ENCODE measurements at regions not wholly inside any gene's neighbourhood (a gene's known extent, or its start where the extent isn't known, plus 50 kb on each side); places are given as distances from the start of the nearest gene placed in this dataset.

- no peaks in the 10 kb centered on the region for H3K36me3 ChIP-seq (ENCODE audit: control insufficient read depth, insufficient read depth, low read length)
- no peaks in the 10 kb centered on the region for H3K4me1 ChIP-seq (ENCODE audit: control insufficient read depth, insufficient read depth, low read length, poor library complexity, severe bottlenecking)
- H3K9me3 ChIP-seq (ENCODE audit: control insufficient read depth, low read length), result no peaks in the 10 kb centered on the region
- 83 to 86% methylated on average over 1 to 2 of the region's 3 CpGs for WGBS, 2 experiments (ENCODE audit: insufficient coverage in 2 of 2)
- H3K27ac ChIP-seq (ENCODE audit: low read depth, low read length, severe bottlenecking), result no peak overlapping the region
- no peak overlapping the region for H3K4me3 ChIP-seq (ENCODE audit: extremely low read depth, insufficient read depth, low read length, poor library complexity, severe bottlenecking)
These were observed 470.5 kb upstream of the ID2 start for GRCh38 chr2:8211384-8211783.

- H3K9me3 ChIP-seq (ENCODE audit: control insufficient read depth, low read length), result no peaks in the 10 kb centered on the region
- H3K4me3 ChIP-seq (ENCODE audit: extremely low read depth, insufficient read depth, low read length, poor library complexity, severe bottlenecking), result no peak overlapping the region
- WGBS, 2 experiments (ENCODE audit: insufficient coverage in 2 of 2), result no CpG with 5 or more reads among the region's 3 CpGs
- no peak overlapping the region for H3K27ac ChIP-seq (ENCODE audit: low read depth, low read length, severe bottlenecking)
- H3K36me3 ChIP-seq (ENCODE audit: control insufficient read depth, insufficient read depth, low read length), result no peaks in the 10 kb centered on the region
- no peaks in the 10 kb centered on the region for H3K4me1 ChIP-seq (ENCODE audit: control insufficient read depth, insufficient read depth, low read length, poor library complexity, severe bottlenecking)
These were observed 469.6 kb upstream of the ID2 start for GRCh38 chr2:8212239-8212638.

GRCh38 chr2:8214036-8214615 lies 467.7 kb upstream of the ID2 start:
- H3K27ac ChIP-seq (ENCODE audit: low read depth, low read length, severe bottlenecking), result no peak overlapping the region
- H3K4me1 ChIP-seq (ENCODE audit: control insufficient read depth, insufficient read depth, low read length, poor library complexity, severe bottlenecking), result no peaks in the 10 kb centered on the region
- H3K36me3 ChIP-seq (ENCODE audit: control insufficient read depth, insufficient read depth, low read length), result no peaks in the 10 kb centered on the region
- H3K4me3 ChIP-seq (ENCODE audit: extremely low read depth, insufficient read depth, low read length, poor library complexity, severe bottlenecking), result no peak overlapping the region
- H3K9me3 ChIP-seq (ENCODE audit: control insufficient read depth, low read length), result no peaks in the 10 kb centered on the region
- 90 to 97% methylated on average over 2 to 3 of the region's 4 CpGs for WGBS, 2 experiments (ENCODE audit: insufficient coverage in 2 of 2)

GRCh38 chr2:8215159-8215863 lies 466.5 kb upstream of the ID2 start:
- Histone ChIP-seq H3K27ac (ENCODE audit: low read depth, low read length, severe bottlenecking) (no peak overlapping the region), H3K4me3 (ENCODE audit: extremely low read depth, insufficient read depth, low read length, poor library complexity, severe bottlenecking) (no peak overlapping the region), H3K36me3 (ENCODE audit: control insufficient read depth, insufficient read depth, low read length) (no peaks in the 10 kb centered on the region), H3K9me3 (ENCODE audit: control insufficient read depth, low read length) (no peaks in the 10 kb centered on the region), H3K4me1 (ENCODE audit: control insufficient read depth, insufficient read depth, low read length, poor library complexity, severe bottlenecking) (no peaks in the 10 kb centered on the region)
- 70 to 100% methylated on average over 2 of the region's 5 CpGs for WGBS, 2 experiments (ENCODE audit: insufficient coverage in 2 of 2)

GRCh38 chr2:8215982-8216381 lies 465.9 kb upstream of the ID2 start:
- 89 to 93% methylated on average over 5 to 6 of the region's 6 CpGs for WGBS, 2 experiments (ENCODE audit: insufficient coverage in 2 of 2)
- no peak overlapping the region for H3K27ac ChIP-seq (ENCODE audit: low read depth, low read length, severe bottlenecking)
- H3K4me1 ChIP-seq (ENCODE audit: control insufficient read depth, insufficient read depth, low read length, poor library complexity, severe bottlenecking), result no peaks in the 10 kb centered on the region
- H3K36me3 ChIP-seq (ENCODE audit: control insufficient read depth, insufficient read depth, low read length), result no peaks in the 10 kb centered on the region
- no peaks in the 10 kb centered on the region for H3K9me3 ChIP-seq (ENCODE audit: control insufficient read depth, low read length)
- H3K4me3 ChIP-seq (ENCODE audit: extremely low read depth, insufficient read depth, low read length, poor library complexity, severe bottlenecking), result no peak overlapping the region

- Histone ChIP-seq H3K4me3 (ENCODE audit: extremely low read depth, insufficient read depth, low read length, poor library complexity, severe bottlenecking) (no peak overlapping the region), H3K4me1 (ENCODE audit: control insufficient read depth, insufficient read depth, low read length, poor library complexity, severe bottlenecking) (no peaks in the 10 kb centered on the region), H3K9me3 (ENCODE audit: control insufficient read depth, low read length) (no peaks in the 10 kb centered on the region), H3K27ac (ENCODE audit: low read depth, low read length, severe bottlenecking) (no peak overlapping the region), H3K36me3 (ENCODE audit: control insufficient read depth, insufficient read depth, low read length) (no peaks in the 10 kb centered on the region)
- no CpG with 5 or more reads among the region's 1 CpG for WGBS, 2 experiments (ENCODE audit: insufficient coverage in 2 of 2)
These were observed 465.5 kb upstream of the ID2 start for GRCh38 chr2:8216397-8216796.

GRCh38 chr2:8217468-8218030 lies 464.3 kb upstream of the ID2 start:
- Histone ChIP-seq H3K9me3 (ENCODE audit: control insufficient read depth, low read length) (no peaks in the 10 kb centered on the region), H3K4me3 (ENCODE audit: extremely low read depth, insufficient read depth, low read length, poor library complexity, severe bottlenecking) (no peak overlapping the region), H3K4me1 (ENCODE audit: control insufficient read depth, insufficient read depth, low read length, poor library complexity, severe bottlenecking) (no peaks in the 10 kb centered on the region), H3K36me3 (ENCODE audit: control insufficient read depth, insufficient read depth, low read length) (no peaks in the 10 kb centered on the region), H3K27ac (ENCODE audit: low read depth, low read length, severe bottlenecking) (no peak overlapping the region)
- WGBS, 2 experiments (ENCODE audit: insufficient coverage in 2 of 2), result 79 to 81% methylated on average over 9 of the region's 9 CpGs

GRCh38 chr2:8219096-8219495 lies 462.8 kb upstream of the ID2 start:
- no peaks in the 10 kb centered on the region for H3K4me1 ChIP-seq (ENCODE audit: control insufficient read depth, insufficient read depth, low read length, poor library complexity, severe bottlenecking)
- no peaks in the 10 kb centered on the region for H3K36me3 ChIP-seq (ENCODE audit: control insufficient read depth, insufficient read depth, low read length)
- H3K9me3 ChIP-seq (ENCODE audit: control insufficient read depth, low read length), result no peaks in the 10 kb centered on the region
- no peak overlapping the region for H3K27ac ChIP-seq (ENCODE audit: low read depth, low read length, severe bottlenecking)
- WGBS, 2 experiments (ENCODE audit: insufficient coverage in 2 of 2), result 83 to 96% methylated on average over 3 to 7 of the region's 8 CpGs
- no peak overlapping the region for H3K4me3 ChIP-seq (ENCODE audit: extremely low read depth, insufficient read depth, low read length, poor library complexity, severe bottlenecking)

GRCh38 chr2:8219631-8220355 lies 462.1 kb upstream of the ID2 start:
- WGBS, 2 experiments (ENCODE audit: insufficient coverage in 2 of 2), result 94 to 97% methylated on average over 20 to 22 of the region's 22 CpGs
- Histone ChIP-seq H3K4me1 (ENCODE audit: control insufficient read depth, insufficient read depth, low read length, poor library complexity, severe bottlenecking) (no peaks in the 10 kb centered on the region), H3K9me3 (ENCODE audit: control insufficient read depth, low read length) (no peaks in the 10 kb centered on the region), H3K4me3 (ENCODE audit: extremely low read depth, insufficient read depth, low read length, poor library complexity, severe bottlenecking) (no peak overlapping the region), H3K36me3 (ENCODE audit: control insufficient read depth, insufficient read depth, low read length) (no peaks in the 10 kb centered on the region), H3K27ac (ENCODE audit: low read depth, low read length, severe bottlenecking) (no peak overlapping the region)

- H3K36me3 ChIP-seq (ENCODE audit: control insufficient read depth, insufficient read depth, low read length), result no peaks in the 10 kb centered on the region
- WGBS, 2 experiments (ENCODE audit: insufficient coverage in 2 of 2), result 71 to 74% methylated on average over 7 to 9 of the region's 9 CpGs
- no peak overlapping the region for H3K4me3 ChIP-seq (ENCODE audit: extremely low read depth, insufficient read depth, low read length, poor library complexity, severe bottlenecking)
- H3K27ac ChIP-seq (ENCODE audit: low read depth, low read length, severe bottlenecking), result no peak overlapping the region
- no peaks in the 10 kb centered on the region for H3K4me1 ChIP-seq (ENCODE audit: control insufficient read depth, insufficient read depth, low read length, poor library complexity, severe bottlenecking)
- H3K9me3 ChIP-seq (ENCODE audit: control insufficient read depth, low read length), result no peaks in the 10 kb centered on the region
These were observed 458.7 kb upstream of the ID2 start for GRCh38 chr2:8222979-8223694.

Data from mesodermal cell (in vitro differentiated cells).